HG03354 (cell line): ENCODE measurements at regions not wholly inside any gene's neighbourhood (a gene's known extent, or its start where the extent isn't known, plus 50 kb on each side); places are given as distances from the start of the nearest gene placed in this dataset.

Experiments
- ATAC-seq: cut with Tn5 transposase; IDR thresholded peaks from one replicate; pipeline ENCODE4 v1.9.1; 2021; ENCODE audit warnings: mild to moderate bottlenecking; ENCODE audit not compliant: unreplicated experiment, poor library complexity, severe bottlenecking

GRCh38 chr5:5979761-5980537 is 398.4 kb downstream of the MED10 start:
- no peak for ATAC-seq

- ATAC-seq = no peak
Measured at GRCh38 chr5:5979377-5979760, 399.0 kb downstream of the MED10 start.

DNA sequence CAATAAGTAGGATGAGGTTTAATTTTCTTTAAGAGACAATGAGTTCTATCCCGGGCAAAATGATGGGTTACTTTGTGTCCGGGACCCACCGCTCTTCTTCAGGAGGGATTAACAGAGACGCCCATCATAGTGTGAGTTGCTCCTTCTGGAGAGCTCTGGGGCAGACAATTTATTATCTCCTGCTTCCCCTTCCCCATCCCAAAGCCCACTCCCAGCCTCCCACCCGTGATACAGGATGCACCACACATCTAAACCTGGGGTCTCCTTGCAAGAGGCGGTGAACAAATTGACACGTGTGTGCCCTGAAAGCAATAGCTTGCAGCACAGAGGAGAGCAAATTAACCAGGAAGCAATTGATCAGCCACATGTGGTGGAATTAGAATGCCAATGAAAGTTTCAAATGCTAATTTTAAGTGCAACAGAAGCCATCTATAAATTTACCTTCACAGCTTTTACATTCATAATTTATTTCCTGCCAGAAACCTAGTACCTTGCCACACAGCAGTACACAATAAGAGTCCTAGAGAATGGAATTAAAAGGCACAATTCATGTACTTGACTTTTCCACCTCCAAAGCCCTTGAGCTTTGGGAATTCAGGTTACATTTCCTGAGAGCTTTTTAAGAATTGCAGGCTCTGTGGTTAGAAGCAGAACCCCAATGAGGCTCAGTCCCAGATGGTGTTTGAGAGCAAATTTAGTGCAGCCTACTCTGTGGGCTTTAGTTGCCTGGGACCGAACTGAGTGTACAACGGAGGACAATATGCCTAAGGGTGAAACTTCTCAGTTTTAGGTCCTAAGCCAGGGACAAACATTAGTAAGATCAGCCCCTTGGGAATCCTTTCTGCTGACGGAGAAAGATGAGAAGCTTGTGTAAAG is 399.6 kb downstream of the MED10 start:
- ATAC-seq = no peak

- no peak for ATAC-seq
Measured at GRCh38 chr5:5971203-5971602, 407.1 kb downstream of the MED10 start.

DNA sequence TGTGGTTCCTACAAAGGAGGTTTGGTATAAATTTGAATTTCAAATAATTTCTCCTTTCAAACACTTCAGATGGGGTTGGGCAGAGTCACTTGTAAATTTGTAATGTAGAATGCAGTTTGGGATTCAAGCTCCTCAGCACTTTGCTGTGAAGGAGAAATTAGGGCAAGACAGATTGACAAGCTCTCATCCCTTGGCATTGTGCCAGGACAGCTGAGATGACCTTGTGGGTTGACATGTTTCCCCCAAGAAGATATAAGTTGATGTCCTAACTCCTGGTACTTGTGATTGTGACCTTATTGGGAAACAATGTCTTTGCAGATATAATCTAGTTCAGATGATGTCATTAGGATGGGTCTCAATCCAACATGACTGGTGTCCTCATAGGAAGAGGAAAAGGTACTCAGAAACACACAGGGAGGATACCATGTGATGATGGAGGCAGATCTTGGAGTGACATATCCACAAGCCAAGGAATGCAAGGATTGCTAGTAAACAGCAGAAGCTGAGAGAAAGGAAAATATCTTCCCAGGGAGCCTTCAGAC is 408.3 kb downstream of the MED10 start:
- ATAC-seq = no peak

- no peak for ATAC-seq
Measured at GRCh38 chr5:5968981-5969380, 409.4 kb downstream of the MED10 start.

GRCh38 chr5:5967944-5968343 is 410.4 kb downstream of the MED10 start:
- ATAC-seq = no peak

DNA sequence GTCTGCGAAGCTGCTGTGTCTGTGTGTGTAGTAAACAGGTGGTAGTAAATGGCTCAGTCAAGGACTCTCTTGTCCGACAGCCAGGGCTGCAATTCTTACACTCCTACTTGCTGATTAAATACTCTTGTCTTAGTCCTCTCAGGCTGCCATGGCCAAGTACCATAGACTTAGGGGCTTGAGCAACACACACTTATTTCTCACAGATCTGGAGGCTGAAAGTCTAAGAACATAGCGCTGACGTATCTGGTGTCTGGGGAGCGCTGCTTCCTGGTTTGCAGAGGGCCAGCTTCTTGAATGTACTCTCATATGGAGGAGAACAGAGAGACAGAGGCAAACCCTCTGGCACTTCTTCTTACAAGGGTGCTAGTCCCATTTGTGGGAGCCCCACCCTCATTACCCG is 411.0 kb downstream of the MED10 start:
- no peak for ATAC-seq

DNA sequence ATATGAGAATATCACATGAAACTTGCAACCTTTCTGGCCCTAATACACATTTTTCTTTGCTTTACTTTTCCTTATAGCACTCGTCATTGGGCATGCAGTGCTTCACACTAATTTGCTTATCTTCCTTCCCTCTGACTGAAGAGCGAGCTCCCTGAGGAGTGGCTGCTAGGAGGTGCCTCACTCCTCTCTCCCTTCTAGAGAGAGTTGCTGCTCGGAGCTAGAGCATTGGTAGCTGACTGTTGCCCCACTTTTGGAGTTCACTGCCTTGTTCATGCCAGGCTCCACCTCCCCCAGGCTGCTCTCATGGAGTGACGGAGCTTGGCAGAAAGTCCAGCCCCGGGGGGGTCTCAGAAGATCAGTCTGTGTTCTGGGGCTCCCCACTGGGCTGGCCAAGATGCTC is 413.2 kb downstream of the MED10 start:
- no peak for ATAC-seq

DNA sequence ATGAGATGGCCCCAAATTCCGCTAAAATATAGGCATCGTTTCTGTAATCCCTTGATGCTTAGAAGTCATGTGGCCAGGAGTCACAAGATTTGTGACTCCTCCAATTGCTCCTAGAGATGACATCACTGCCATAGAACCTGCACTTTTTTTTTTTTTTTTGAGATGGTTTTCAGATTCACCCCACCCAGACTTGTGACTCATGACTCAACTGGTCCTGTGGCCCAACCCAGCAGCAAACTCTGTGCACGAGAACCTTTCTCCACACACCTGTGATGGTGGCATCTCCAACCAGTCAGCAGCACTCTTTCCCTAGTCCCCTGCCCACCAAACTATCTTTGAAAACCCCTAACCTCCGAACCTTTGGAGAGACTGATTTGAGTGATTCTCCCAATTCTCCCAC is 414.0 kb downstream of the MED10 start:
- ATAC-seq = no peak

DNA sequence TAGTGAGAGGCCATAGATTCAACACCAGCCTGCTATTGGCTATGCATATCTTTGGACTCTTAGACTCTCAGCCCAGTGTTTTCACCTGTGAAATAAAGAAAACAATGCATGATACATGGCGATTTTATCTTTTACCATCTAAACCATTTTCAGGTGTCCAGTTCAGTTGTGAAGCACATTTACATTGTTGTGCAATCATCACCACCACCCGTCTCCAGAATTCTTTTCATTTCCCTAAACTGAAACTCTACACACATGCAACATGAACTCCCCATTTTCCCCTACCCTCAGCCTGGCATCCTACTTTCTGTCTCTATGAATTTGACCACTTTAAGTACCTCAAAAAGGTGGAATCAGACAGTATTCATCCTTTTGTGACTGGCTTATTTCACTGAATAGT is 420.6 kb downstream of the MED10 start:
- ATAC-seq = no peak

- no peak for ATAC-seq
Measured at GRCh38 chr5:5954275-5954598, 424.1 kb downstream of the MED10 start.

GRCh38 chr5:5953584-5954274 is 424.6 kb downstream of the MED10 start:
- ATAC-seq = no peak

- ATAC-seq = no peak
Measured at GRCh38 chr5:5951953-5952352, 426.4 kb downstream of the MED10 start.

- ATAC-seq = no peak
Measured at GRCh38 chr5:5950658-5951057, 427.7 kb downstream of the MED10 start.

GRCh38 chr5:5941486-5941885 is 436.9 kb downstream of the MED10 start:
- ATAC-seq = no peak

GRCh38 chr5:5939759-5940370 is 438.5 kb downstream of the MED10 start:
- no peak for ATAC-seq

DNA sequence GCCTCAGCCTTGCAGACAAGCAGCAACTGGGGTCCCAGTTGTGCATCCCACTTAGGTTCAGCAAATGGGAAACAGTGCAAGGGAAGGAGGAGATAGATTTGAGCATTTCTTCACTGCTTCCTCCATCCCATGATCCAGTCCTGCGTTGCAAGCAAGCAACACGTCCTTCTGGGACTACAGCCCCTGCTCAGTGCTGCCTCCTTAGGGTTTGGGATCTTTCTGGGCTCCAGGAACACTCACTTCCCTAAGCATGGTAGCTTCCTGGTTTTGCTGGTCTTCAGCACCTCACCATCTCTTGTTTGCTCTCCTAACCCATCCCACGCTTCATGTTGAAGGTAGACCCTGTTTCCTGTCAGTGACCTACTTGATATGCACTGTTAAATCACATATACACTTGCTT is 444.7 kb downstream of the MED10 start:
- no peak for ATAC-seq

DNA sequence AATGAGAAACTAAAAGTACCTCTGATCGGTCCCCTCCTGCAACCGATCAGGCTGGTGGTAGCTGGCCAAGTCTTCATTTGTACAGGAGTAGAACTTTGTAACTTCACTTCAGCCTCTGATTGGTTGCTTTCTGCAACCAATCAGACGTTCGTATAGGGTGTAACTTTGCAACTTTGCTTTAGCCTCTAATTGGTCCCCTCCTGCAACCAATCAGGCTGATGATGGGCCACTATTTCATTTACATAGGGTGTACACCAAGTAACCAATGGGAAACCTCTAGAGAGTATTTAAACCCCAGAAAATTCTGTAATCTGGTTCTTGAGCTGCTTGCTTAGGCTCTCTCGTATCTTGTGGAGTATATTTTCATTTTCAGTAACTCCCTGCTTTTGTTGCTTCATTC is 445.5 kb downstream of the MED10 start:
- no peak for ATAC-seq

GRCh38 chr5:5930561-5930960 is 447.8 kb downstream of the MED10 start:
- no peak for ATAC-seq
